HepG2 (cell line): ENCODE measurements at regions not wholly inside any gene's neighbourhood (a gene's known extent, or its start where the extent isn't known, plus 50 kb on each side); places are given as distances from the start of the nearest gene placed in this dataset.

Source experiments
- ATRX ChIP-seq: sonication (generic); formaldehyde crosslinking; IDR thresholded peaks from 2 replicates; pipeline ENCODE4 v1.4.0; 2020; ENCODE audit warnings: missing genetic modification reagents, borderline replicate concordance
- FOXP1 ChIP-seq, 2 experiments: fragments of 450-650 bp in 1 of 2; IDR thresholded peaks; 2 replicates each; pipeline ENCODE4 v1.6.1; 2017 to 2018; ENCODE audit warnings: antibody characterized with exemption in 1 of 2
- KDM2A ChIP-seq: sonication (generic); formaldehyde crosslinking; IDR thresholded peaks from 2 replicates; pipeline ENCODE4 v1.4.0; 2020; ENCODE audit warnings: low read depth, missing genetic modification reagents, borderline replicate concordance
- NONO ChIP-seq, 2 experiments: fragments of 450-650 bp in 1 of 2; sonication (generic) in 1 of 2; formaldehyde crosslinking in 1 of 2; IDR thresholded peaks in 1 of 2; conservative IDR thresholded peaks in 1 of 2; 2 replicates each; pipeline versions ENCODE4 v1.6.1 to v1.8.0; 2017 to 2022; ENCODE audit warnings: mild to moderate bottlenecking in 1 of 2, missing genetic modification reagents in 1 of 2, moderate library complexity in 1 of 2
- NR2F6 ChIP-seq, 2 experiments: IDR thresholded peaks; 2 replicates each; pipeline ENCODE4 v1.6.1; 2016; ENCODE audit warnings: antibody characterized with exemption in 1 of 2, mild to moderate bottlenecking in 1 of 2
- SUZ12 ChIP-seq: fragments of 150-350 bp; IDR thresholded peaks from 2 replicates; pipeline ENCODE4 v1.6.1; 2014; ENCODE audit warnings: low read depth, low read length
- ZBTB20 ChIP-seq: sonication (generic); formaldehyde crosslinking; IDR thresholded peaks from 2 replicates; pipeline ENCODE4 v1.8.1; 2023; ENCODE audit warnings: missing genetic modification reagents, low read depth, mild to moderate bottlenecking, borderline replicate concordance
- TF ChIP-seq, protein P1 (sequence below): sonication (generic); formaldehyde crosslinking; IDR thresholded peaks from 2 replicates; pipeline ENCODE4 v1.4.0; 2020; ENCODE audit warnings: missing genetic modification reagents
- TF ChIP-seq, protein P2 (sequence below), 2 experiments: sonication (generic) in 1 of 2; formaldehyde crosslinking in 1 of 2; IDR thresholded peaks; 2 replicates each; pipeline versions ENCODE4 v1.4.0 to v1.6.1; 2018 to 2020; ENCODE audit warnings: missing genetic modification reagents in 2 of 2, borderline replicate concordance in 1 of 2, low read depth in 1 of 2, mild to moderate bottlenecking in 1 of 2, missing biosample characterization in 1 of 2
- TF ChIP-seq, protein P3 (sequence below): sonication (generic); formaldehyde crosslinking; IDR thresholded peaks from 2 replicates; pipeline ENCODE4 v1.5.0; 2020; ENCODE audit warnings: mild to moderate bottlenecking, missing genetic modification reagents

DNA sequence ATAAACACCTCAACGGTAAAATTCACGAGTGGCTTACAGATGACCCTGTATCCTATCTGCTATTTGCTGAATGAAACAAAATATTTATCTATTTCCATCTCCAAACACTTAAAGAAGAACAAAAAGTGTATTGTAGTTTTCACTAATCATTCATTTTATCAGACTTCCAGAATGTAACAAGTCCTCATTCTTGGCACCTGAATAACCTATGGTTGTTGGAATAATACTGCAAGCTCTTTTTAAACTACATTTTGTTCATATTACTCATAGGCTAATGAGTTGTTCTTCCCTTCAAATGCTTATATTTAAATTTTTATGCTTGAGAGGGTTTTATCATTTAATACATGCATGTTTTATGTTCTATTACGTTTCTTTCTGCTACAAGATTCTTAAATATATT is 1434.1 kb downstream of the SI start (continued):
- no peak for TF ChIP-seq NONO (IDR thresholded peaks at IDR 0.05)
- no peak for TF ChIP-seq NONO (CRISPR knock-in tag; conservative IDR thresholded peaks at IDR 0.05)
- TF ChIP-seq, protein P1, sequence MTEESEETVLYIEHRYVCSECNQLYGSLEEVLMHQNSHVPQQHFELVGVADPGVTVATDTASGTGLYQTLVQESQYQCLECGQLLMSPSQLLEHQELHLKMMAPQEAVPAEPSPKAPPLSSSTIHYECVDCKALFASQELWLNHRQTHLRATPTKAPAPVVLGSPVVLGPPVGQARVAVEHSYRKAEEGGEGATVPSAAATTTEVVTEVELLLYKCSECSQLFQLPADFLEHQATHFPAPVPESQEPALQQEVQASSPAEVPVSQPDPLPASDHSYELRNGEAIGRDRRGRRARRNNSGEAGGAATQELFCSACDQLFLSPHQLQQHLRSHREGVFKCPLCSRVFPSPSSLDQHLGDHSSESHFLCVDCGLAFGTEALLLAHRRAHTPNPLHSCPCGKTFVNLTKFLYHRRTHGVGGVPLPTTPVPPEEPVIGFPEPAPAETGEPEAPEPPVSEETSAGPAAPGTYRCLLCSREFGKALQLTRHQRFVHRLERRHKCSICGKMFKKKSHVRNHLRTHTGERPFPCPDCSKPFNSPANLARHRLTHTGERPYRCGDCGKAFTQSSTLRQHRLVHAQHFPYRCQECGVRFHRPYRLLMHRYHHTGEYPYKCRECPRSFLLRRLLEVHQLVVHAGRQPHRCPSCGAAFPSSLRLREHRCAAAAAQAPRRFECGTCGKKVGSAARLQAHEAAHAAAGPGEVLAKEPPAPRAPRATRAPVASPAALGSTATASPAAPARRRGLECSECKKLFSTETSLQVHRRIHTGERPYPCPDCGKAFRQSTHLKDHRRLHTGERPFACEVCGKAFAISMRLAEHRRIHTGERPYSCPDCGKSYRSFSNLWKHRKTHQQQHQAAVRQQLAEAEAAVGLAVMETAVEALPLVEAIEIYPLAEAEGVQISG (CRISPR knock-in tag): no peak
- TF ChIP-seq NR2F6 (IDR thresholded peaks at IDR 0.05): no peak
- no peak for TF ChIP-seq NR2F6 (CRISPR knock-in tag; IDR thresholded peaks at IDR 0.05)
- TF ChIP-seq, protein P2, sequence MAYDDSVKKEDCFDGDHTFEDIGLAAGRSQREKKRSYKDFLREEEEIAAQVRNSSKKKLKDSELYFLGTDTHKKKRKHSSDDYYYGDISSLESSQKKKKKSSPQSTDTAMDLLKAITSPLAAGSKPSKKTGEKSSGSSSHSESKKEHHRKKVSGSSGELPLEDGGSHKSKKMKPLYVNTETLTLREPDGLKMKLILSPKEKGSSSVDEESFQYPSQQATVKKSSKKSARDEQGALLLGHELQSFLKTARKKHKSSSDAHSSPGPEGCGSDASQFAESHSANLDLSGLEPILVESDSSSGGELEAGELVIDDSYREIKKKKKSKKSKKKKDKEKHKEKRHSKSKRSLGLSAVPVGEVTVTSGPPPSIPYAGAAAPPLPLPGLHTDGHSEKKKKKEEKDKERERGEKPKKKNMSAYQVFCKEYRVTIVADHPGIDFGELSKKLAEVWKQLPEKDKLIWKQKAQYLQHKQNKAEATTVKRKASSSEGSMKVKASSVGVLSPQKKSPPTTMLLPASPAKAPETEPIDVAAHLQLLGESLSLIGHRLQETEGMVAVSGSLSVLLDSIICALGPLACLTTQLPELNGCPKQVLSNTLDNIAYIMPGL (CRISPR knock-in tag; IDR thresholded peaks at IDR 0.05; ENCODE audit: borderline replicate concordance in 1 of 2, low read depth in 1 of 2): no peak
- no peak for TF ChIP-seq KDM2A (CRISPR knock-in tag)
- no peak for TF ChIP-seq ZBTB20 (CRISPR knock-in tag)
- no peak for TF ChIP-seq ATRX (CRISPR knock-in tag)
- TF ChIP-seq, protein P3, sequence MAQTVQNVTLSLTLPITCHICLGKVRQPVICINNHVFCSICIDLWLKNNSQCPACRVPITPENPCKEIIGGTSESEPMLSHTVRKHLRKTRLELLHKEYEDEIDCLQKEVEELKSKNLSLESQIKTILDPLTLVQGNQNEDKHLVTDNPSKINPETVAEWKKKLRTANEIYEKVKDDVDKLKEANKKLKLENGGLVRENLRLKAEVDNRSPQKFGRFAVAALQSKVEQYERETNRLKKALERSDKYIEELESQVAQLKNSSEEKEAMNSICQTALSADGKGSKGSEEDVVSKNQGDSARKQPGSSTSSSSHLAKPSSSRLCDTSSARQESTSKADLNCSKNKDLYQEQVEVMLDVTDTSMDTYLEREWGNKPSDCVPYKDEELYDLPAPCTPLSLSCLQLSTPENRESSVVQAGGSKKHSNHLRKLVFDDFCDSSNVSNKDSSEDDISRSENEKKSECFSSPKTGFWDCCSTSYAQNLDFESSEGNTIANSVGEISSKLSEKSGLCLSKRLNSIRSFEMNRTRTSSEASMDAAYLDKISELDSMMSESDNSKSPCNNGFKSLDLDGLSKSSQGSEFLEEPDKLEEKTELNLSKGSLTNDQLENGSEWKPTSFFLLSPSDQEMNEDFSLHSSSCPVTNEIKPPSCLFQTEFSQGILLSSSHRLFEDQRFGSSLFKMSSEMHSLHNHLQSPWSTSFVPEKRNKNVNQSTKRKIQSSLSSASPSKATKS (CRISPR knock-in tag): no peak
- TF ChIP-seq FOXP1 (IDR thresholded peaks at IDR 0.05): no peak
- no peak for TF ChIP-seq FOXP1 (CRISPR knock-in tag; IDR thresholded peaks at IDR 0.05)
- no peak for TF ChIP-seq SUZ12
